ENCODE measurements at regions not wholly inside any gene's neighbourhood (a gene's known extent, or its start where the extent isn't known, plus 50 kb on each side); places are given as distances from the start of the nearest gene placed in this dataset.
"Not testable (repeated sequence)": the region's sequence is repeated elsewhere in the genome, so short reads cannot be mapped to it uniquely, and the experiment has no call there.

GRCh38 chr20:22045956-22046507 lies 340.6 kb downstream of the PAX1 start:
- TF ChIP-seq POLR2A, CTCF, POLR2AphosphoS5 (IDR thresholded peaks at IDR 0.05): not testable (repeated sequence)

Data from stomach (tissue), 4 donors.